Fibroblast of lung (primary cell): ENCODE measurements at regions not wholly inside any gene's neighbourhood (a gene's known extent, or its start where the extent isn't known, plus 50 kb on each side); places are given as distances from the start of the nearest gene placed in this dataset.

ENCODE experiments used
- DNase-seq, 2 donors: peaks; one replicate each; pipeline versions ENCODE4 v3.0.0 to v3.0.0-alpha.2; 2010; ENCODE audit warnings: low read depth in 2 of 2
- H2AFZ ChIP-seq: 2 replicates; pipeline ENCODE4 v1.5.1; 2012; ENCODE audit warnings: low read length, control low read depth, inconsistent platforms
- H3K27ac ChIP-seq: 2 replicates; pipeline ENCODE4 v1.5.1; 2011; ENCODE audit warnings: low read length, control low read depth; ENCODE audit not compliant: insufficient read depth
- H3K27me3 ChIP-seq: 2 replicates; pipeline ENCODE4 v1.5.1; 2011; ENCODE audit warnings: mild to moderate bottlenecking, low read length; ENCODE audit not compliant: control insufficient read depth, insufficient read depth
- H3K36me3 ChIP-seq: 2 replicates; pipeline ENCODE4 v1.5.1; 2011; ENCODE audit warnings: low read length; ENCODE audit not compliant: control insufficient read depth, insufficient read depth
- H3K4me1 ChIP-seq: 2 replicates; pipeline ENCODE4 v1.5.1; 2011; ENCODE audit warnings: low read length; ENCODE audit not compliant: control insufficient read depth, insufficient read depth; ENCODE audit errors: extremely low read depth
- H3K4me2 ChIP-seq: 2 replicates; pipeline ENCODE4 v1.5.1; 2011; ENCODE audit warnings: low read length, control low read depth; ENCODE audit not compliant: insufficient read depth; ENCODE audit errors: extremely low read depth
- H3K4me3 ChIP-seq, 4 experiments: fragments of 200-600 bp in 1 of 4; sonication (generic) in 1 of 4; replicated peaks in 1 of 4; 2 replicates each; pipeline ENCODE4 v1.5.1; 2011 to 2016; ENCODE audit warnings: low read length in 4 of 4, low read depth in 3 of 4, mild to moderate bottlenecking in 3 of 4, control low read depth in 2 of 4, inconsistent platforms in 1 of 4, mixed read lengths in 1 of 4; ENCODE audit not compliant: insufficient read depth in 1 of 4; ENCODE audit errors: control extremely low read depth in 1 of 4
- H3K79me2 ChIP-seq: 2 replicates; pipeline ENCODE4 v1.5.1; 2012; ENCODE audit warnings: mild to moderate bottlenecking, low read length, inconsistent platforms; ENCODE audit not compliant: control insufficient read depth, insufficient read depth
- H3K9ac ChIP-seq: 2 replicates; pipeline ENCODE4 v1.5.1; 2011; ENCODE audit warnings: mild to moderate bottlenecking, low read length, control low read depth; ENCODE audit not compliant: insufficient read depth
- H3K9me3 ChIP-seq: 2 replicates; pipeline ENCODE4 v1.5.1; 2012; ENCODE audit warnings: low read depth, low read length; ENCODE audit not compliant: control insufficient read depth, insufficient read depth
- H4K20me1 ChIP-seq: 2 replicates; pipeline ENCODE4 v1.5.1; 2011; ENCODE audit warnings: low read length; ENCODE audit not compliant: control insufficient read depth, insufficient read depth; ENCODE audit errors: extremely low read depth
- EZH2 ChIP-seq: IDR thresholded peaks from 2 replicates; pipeline ENCODE4 v1.5.1; 2012; ENCODE audit warnings: low read length, control low read depth, mild to moderate bottlenecking; ENCODE audit errors: missing control alignments
- TF ChIP-seq, protein P1 (sequence below), 2 donors: IDR thresholded peaks in 1 of 2; conservative IDR thresholded peaks in 1 of 2; 1 replicate in 1 of 2; 2 replicates in 1 of 2; pipeline ENCODE4 v1.5.1; 2011 to 2012; ENCODE audit warnings: low read length in 2 of 2, control low read depth in 1 of 2, inconsistent platforms in 1 of 2, low read depth in 1 of 2, mild to moderate bottlenecking in 1 of 2

DNA sequence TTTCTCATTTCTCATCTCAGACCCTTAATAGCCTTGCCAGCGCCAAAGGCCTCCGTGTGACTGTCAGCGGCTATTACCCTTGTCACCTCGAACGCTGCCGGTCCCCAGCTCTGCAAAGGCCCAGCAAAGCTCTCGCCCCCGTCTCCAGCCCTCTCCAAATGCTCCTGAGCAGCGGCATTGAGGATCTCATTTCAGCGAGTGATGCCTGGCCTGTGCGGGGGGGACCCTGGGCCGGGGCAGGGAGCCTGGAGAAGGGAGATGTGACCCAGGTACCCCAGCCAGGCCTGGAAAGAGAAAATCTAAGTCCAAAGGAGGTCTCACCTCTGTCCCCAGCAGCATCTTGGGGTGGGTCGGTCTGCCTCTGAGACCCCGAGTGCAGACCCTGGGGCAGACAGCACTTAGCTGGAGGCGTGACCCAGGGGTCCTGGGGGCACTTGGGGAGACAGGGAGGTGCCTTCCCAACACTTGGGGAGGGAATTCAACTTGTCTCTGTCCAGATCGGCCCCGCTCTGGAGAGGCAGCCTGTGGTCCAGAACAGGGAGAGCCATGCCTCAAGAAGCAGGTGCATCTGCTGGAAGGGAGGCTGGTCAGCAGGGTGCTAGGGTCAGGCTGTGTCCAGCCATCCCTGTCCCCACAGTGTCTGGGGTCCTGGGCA lies 521.3 kb downstream of the TBC1D22A start:
- no peak overlapping the region for H3K4me2 ChIP-seq
- no peak for DNase-seq
- no peak overlapping the region for H3K27ac ChIP-seq

DNA sequence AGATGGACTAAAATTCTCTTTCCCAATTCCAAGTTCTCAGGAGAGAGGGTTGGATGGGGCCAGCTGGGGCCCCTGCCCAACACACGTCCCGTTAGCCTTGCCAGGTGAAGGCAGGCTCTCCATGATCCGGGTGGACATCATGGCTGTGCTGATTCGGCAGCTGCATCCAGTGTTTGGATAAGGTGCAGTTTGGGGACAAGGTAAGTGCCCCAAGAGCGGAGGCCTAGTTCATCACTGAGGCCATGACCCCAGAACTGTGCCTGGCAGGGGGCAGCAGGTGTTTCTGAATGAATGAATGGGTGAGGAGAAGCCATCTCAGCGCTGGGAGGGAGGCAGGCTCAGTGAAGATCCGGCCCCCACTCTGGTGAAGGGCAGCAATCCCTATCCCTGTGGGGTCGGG lies 520.4 kb downstream of the TBC1D22A start:
- Histone ChIP-seq H3K4me2 (no peak overlapping the region), H3K4me3 (no peak overlapping the region), H3K79me2 (no peaks in the 10 kb centered on the region), H2AFZ (no peak overlapping the region), H3K36me3 (no peaks in the 10 kb centered on the region), H3K9ac (no peak overlapping the region), H3K27me3 (no peaks in the 10 kb centered on the region), H3K27ac (no peak overlapping the region), H4K20me1 (no peaks in the 10 kb centered on the region), H3K4me1 (no peaks in the 10 kb centered on the region), H3K9me3 (no peaks in the 10 kb centered on the region)
- no peak for TF ChIP-seq EZH2
- TF ChIP-seq, protein P1, sequence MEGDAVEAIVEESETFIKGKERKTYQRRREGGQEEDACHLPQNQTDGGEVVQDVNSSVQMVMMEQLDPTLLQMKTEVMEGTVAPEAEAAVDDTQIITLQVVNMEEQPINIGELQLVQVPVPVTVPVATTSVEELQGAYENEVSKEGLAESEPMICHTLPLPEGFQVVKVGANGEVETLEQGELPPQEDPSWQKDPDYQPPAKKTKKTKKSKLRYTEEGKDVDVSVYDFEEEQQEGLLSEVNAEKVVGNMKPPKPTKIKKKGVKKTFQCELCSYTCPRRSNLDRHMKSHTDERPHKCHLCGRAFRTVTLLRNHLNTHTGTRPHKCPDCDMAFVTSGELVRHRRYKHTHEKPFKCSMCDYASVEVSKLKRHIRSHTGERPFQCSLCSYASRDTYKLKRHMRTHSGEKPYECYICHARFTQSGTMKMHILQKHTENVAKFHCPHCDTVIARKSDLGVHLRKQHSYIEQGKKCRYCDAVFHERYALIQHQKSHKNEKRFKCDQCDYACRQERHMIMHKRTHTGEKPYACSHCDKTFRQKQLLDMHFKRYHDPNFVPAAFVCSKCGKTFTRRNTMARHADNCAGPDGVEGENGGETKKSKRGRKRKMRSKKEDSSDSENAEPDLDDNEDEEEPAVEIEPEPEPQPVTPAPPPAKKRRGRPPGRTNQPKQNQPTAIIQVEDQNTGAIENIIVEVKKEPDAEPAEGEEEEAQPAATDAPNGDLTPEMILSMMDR (conservative IDR thresholded peaks at IDR 0.05 in 1 of 2, IDR thresholded peaks at IDR 0.05 in 1 of 2; ENCODE audit: low read depth in 1 of 2, low read length in 2 of 2): no peak
- no peak for DNase-seq

More for the DNA sequence above, 521.3 kb downstream of the TBC1D22A start:
- no peaks in the 10 kb centered on the region for H3K36me3 ChIP-seq
- H3K27me3 ChIP-seq: no peaks in the 10 kb centered on the region
- H2AFZ ChIP-seq: no peak overlapping the region
- H3K9me3 ChIP-seq: no peaks in the 10 kb centered on the region
- H3K79me2 ChIP-seq: no peaks in the 10 kb centered on the region
- H3K4me1 ChIP-seq: no peaks in the 10 kb centered on the region
- H3K9ac ChIP-seq: no peak overlapping the region
- TF ChIP-seq, protein P1 (conservative IDR thresholded peaks at IDR 0.05 in 1 of 2, IDR thresholded peaks at IDR 0.05 in 1 of 2; ENCODE audit: low read depth in 1 of 2, low read length in 2 of 2): no peak
- no peak for TF ChIP-seq EZH2
- H4K20me1 ChIP-seq: no peaks in the 10 kb centered on the region
- H3K4me3 ChIP-seq: no peak overlapping the region

DNA sequence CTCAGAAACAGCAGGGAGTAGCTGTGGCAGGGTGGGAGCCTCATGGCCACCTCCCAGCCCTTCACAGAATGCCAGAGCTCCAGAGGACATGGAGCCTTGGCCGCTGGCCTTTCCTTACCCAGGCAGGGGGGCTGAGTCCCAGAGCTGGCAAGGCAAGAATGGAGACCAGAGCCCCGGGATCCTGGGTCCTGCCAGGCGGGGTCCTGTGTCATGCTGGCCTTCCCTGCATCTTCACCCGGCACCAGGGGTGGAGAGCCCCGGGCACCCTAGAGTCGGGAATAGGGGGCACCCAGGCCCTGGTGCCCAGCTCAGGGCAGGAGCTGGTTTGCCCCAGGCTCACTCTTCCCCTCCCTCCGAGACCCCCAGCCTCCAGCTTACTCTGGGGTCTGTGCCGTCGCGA lies 519.9 kb downstream of the TBC1D22A start:
- Histone ChIP-seq H3K27me3 (no peaks in the 10 kb centered on the region), H4K20me1 (no peaks in the 10 kb centered on the region), H3K4me1 (no peaks in the 10 kb centered on the region), H2AFZ (no peak overlapping the region), H3K9ac (no peak overlapping the region), H3K79me2 (no peaks in the 10 kb centered on the region), H3K9me3 (no peaks in the 10 kb centered on the region), H3K4me2 (no peak overlapping the region), H3K36me3 (no peaks in the 10 kb centered on the region), H3K27ac (no peak overlapping the region), H3K4me3 (no peak overlapping the region)
- no peak for DNase-seq
- no peak for TF ChIP-seq EZH2
- TF ChIP-seq, protein P1 (conservative IDR thresholded peaks at IDR 0.05 in 1 of 2, IDR thresholded peaks at IDR 0.05 in 1 of 2; ENCODE audit: low read depth in 1 of 2, low read length in 2 of 2): no peak
